ENCODE measurements at regions not wholly inside any gene's neighbourhood (a gene's known extent, or its start where the extent isn't known, plus 50 kb on each side); places are given as distances from the start of the nearest gene placed in this dataset.

DNA sequence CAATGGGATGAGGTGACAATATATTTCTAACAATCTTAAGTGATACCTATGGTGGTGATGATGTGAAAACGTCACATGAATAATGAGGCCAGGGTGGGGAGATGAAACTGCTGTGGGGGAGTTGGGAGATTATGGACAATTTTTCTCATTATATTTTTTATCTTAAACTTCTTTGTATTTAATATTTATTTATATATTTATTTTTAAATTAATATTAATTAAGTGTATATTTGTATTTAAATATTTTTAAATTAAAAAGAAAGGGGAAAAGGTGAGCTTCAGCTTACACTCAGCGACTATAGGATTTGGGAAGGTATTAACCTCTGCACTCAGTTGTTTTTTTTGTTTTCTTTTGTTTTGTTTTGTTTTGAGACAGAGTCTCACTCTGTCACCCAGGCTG, 158.7 kb downstream of the PSMG1 start:
- TF ChIP-seq POLR2A (IDR thresholded peaks at IDR 0.05) (no peak), EP300 (IDR thresholded peaks at IDR 0.05) (no peak), POLR2AphosphoS5 (IDR thresholded peaks at IDR 0.05) (no peak)
- TF ChIP-seq, protein P1, sequence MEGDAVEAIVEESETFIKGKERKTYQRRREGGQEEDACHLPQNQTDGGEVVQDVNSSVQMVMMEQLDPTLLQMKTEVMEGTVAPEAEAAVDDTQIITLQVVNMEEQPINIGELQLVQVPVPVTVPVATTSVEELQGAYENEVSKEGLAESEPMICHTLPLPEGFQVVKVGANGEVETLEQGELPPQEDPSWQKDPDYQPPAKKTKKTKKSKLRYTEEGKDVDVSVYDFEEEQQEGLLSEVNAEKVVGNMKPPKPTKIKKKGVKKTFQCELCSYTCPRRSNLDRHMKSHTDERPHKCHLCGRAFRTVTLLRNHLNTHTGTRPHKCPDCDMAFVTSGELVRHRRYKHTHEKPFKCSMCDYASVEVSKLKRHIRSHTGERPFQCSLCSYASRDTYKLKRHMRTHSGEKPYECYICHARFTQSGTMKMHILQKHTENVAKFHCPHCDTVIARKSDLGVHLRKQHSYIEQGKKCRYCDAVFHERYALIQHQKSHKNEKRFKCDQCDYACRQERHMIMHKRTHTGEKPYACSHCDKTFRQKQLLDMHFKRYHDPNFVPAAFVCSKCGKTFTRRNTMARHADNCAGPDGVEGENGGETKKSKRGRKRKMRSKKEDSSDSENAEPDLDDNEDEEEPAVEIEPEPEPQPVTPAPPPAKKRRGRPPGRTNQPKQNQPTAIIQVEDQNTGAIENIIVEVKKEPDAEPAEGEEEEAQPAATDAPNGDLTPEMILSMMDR (IDR thresholded peaks at IDR 0.05): no peak

Measured in upper lobe of left lung (tissue), 4 donors.